Upper lobe of right lung (tissue), 1 donor: ENCODE measurements at regions not wholly inside any gene's neighbourhood (a gene's known extent, or its start where the extent isn't known, plus 50 kb on each side); places are given as distances from the start of the nearest gene placed in this dataset.
A peak's percentile ranks its signal among the peaks of the same experiment; 100 is the strongest.

ENCODE experiments used
- ATAC-seq: fragments of 200-7000 bp; cut with Tn5 transposase; one replicate; pipeline ENCODE4 v1.9.1; 2020; ENCODE audit warnings: mild to moderate bottlenecking, moderate library complexity
- DNase-seq: peaks from one replicate; pipeline ENCODE4 v3.0.0-alpha.2; 2020
- H3K27ac ChIP-seq: fragments of 200-600 bp; one replicate; pipeline ENCODE4 v1.8.0; 2022
- H3K27me3 ChIP-seq: fragments of 200-600 bp; one replicate; pipeline ENCODE4 v1.8.0; 2022; ENCODE audit warnings: mild to moderate bottlenecking
- H3K36me3 ChIP-seq: fragments of 200-600 bp; one replicate; pipeline ENCODE4 v1.8.0; 2022
- H3K4me1 ChIP-seq: fragments of 200-600 bp; one replicate; pipeline ENCODE4 v1.8.0; 2022
- H3K4me3 ChIP-seq: fragments of 200-600 bp; one replicate; pipeline ENCODE4 v1.8.0; 2022; ENCODE audit warnings: mild to moderate bottlenecking
- H3K9me3 ChIP-seq: fragments of 200-600 bp; one replicate; pipeline ENCODE4 v1.8.0; 2022
- CTCF ChIP-seq: fragments of 200-600 bp; IDR thresholded peaks from one replicate; pipeline ENCODE4 v1.8.0; 2022; ENCODE audit warnings: antibody characterized with exemption
- intact Hi-C: fragments of 100-400 bp; cut with DNase I; formaldehyde crosslinking; loops from one replicate; pipeline ENCODE4 v1.11.0; 2022
- donor health status: DM: no; HTN: yes; CAD: no; lungs with severe emphysema.

- no peak for TF ChIP-seq CTCF
- no peak for DNase-seq
- intact Hi-C loops = no loop called here
- no peaks in the 10 kb centered on the region for H3K9me3 ChIP-seq
- H3K4me1 ChIP-seq = no peaks in the 10 kb centered on the region
- no peaks in the 10 kb centered on the region for H3K36me3 ChIP-seq
- H3K27me3 ChIP-seq = no peaks in the 10 kb centered on the region
- no peak for ATAC-seq
- H3K4me3 ChIP-seq = no peak overlapping the region
- H3K27ac ChIP-seq = no peak overlapping the region
Observed at GRCh38 chr9:90069085-90069484, 464.3 kb downstream of the GADD45G start.

DNA sequence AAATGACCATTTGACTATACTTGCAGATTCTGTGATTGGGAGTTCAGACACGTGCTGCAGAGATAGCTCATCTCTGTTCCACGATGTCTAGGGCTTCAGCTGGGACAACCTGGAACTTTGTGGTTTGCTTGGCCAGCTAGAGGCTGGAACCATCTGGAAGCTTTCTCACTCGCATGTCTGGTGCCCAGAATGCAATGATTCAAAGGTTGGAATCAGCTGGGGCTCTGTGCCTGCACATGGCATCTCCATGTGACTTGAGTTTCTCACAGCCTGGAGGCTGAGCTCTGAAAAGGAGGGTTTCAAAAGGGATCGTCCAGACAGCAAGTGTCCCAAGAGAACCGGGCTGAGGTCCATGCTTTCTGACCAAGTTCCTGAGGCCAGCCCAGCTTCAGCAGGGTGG, 465.2 kb downstream of the GADD45G start:
- no peak for ATAC-seq
- Histone ChIP-seq H3K27me3 (no peaks in the 10 kb centered on the region), H3K4me3 (no peak overlapping the region), H3K9me3 (no peaks in the 10 kb centered on the region), H3K36me3 (no peaks in the 10 kb centered on the region), H3K4me1 (no peaks in the 10 kb centered on the region), H3K27ac (no peak overlapping the region)
- DNase-seq = no peak
- no peak for TF ChIP-seq CTCF
- intact Hi-C loops = loop anchor here (10.0 kb wide), 1 partner anchor 55 kb away; no protein-coding TSS in a partner anchor

DNA sequence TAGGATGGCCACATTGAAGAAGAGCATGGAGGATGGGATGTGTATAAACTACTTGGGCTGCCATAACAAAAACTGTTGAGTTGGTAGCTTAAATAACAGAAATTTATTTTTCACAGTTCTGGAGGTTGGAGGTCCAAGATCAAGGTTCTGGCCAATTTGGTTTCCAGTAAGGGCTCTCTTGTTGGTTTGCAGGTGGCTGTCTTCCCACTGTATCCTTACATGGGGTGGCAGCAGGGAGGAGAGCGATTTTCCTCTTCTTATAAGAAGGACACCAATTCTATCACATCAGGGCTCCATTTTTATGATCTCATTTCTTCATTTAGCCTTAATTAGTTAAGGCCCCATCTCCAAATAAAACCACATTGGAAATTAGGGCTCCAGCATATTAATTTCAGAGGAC, 465.7 kb downstream of the GADD45G start:
- no peaks in the 10 kb centered on the region for H3K27me3 ChIP-seq
- H3K36me3 ChIP-seq = no peaks in the 10 kb centered on the region
- TF ChIP-seq CTCF = no peak
- intact Hi-C loops = loop anchor here (10.0 kb wide), 1 partner anchor 56 kb away; no protein-coding TSS in a partner anchor
- no peaks in the 10 kb centered on the region for H3K4me1 ChIP-seq
- ATAC-seq = no peak
- no peak for DNase-seq
- no peaks in the 10 kb centered on the region for H3K9me3 ChIP-seq
- H3K4me3 ChIP-seq = no peak overlapping the region
- H3K27ac ChIP-seq = no peak overlapping the region

- DNase-seq = peak; percentile 68
- H3K36me3 ChIP-seq = no peaks in the 10 kb centered on the region
- no peak overlapping the region for H3K27ac ChIP-seq
- H3K4me3 ChIP-seq = no peak overlapping the region
- no peaks in the 10 kb centered on the region for H3K4me1 ChIP-seq
- H3K9me3 ChIP-seq = no peaks in the 10 kb centered on the region
- peak; percentile 92 for ATAC-seq
- intact Hi-C loops = loop anchor here (10.0 kb wide), 1 partner anchor 56 kb away; no protein-coding TSS in a partner anchor
- TF ChIP-seq CTCF = no peak
- H3K27me3 ChIP-seq = no peaks in the 10 kb centered on the region
Observed at GRCh38 chr9:90070931-90071660, 466.3 kb downstream of the GADD45G start.

- Histone ChIP-seq H3K36me3 (no peaks in the 10 kb centered on the region), H3K4me1 (no peaks in the 10 kb centered on the region), H3K27me3 (no peaks in the 10 kb centered on the region), H3K9me3 (no peaks in the 10 kb centered on the region), H3K27ac (no peak overlapping the region), H3K4me3 (no peak overlapping the region)
- TF ChIP-seq CTCF = no peak
- ATAC-seq = no peak
- intact Hi-C loops = loop anchor here (10.0 kb wide), 1 partner anchor 59 kb away; no protein-coding TSS in a partner anchor
- no peak for DNase-seq
Observed at GRCh38 chr9:90073186-90073945, 468.6 kb downstream of the GADD45G start.
